Thymus (tissue), 11 donors: ENCODE measurements at regions not wholly inside any gene's neighbourhood (a gene's known extent, or its start where the extent isn't known, plus 50 kb on each side); places are given as distances from the start of the nearest gene placed in this dataset.

Source experiments
- DNase-seq, 9 donors: peaks; one replicate each; pipeline ENCODE4 v3.0.0-alpha.2; 2013; ENCODE audit warnings: low spot score in 9 of 9, low read depth in 6 of 9, missing footprints in 1 of 9
- H3K27ac ChIP-seq, 2 donors: one replicate each; pipeline ENCODE4 v1.5.1; 2013; ENCODE audit warnings: control low read depth in 1 of 2, low read depth in 1 of 2, low read length in 1 of 2, mild to moderate bottlenecking in 1 of 2, moderate library complexity in 1 of 2
- H3K27me3 ChIP-seq, 2 donors: one replicate each; pipeline ENCODE4 v1.5.1; 2013; ENCODE audit warnings: low read length in 1 of 2; ENCODE audit not compliant: control insufficient read depth in 2 of 2, insufficient read depth in 1 of 2
- H3K36me3 ChIP-seq, 2 donors: one replicate each; pipeline ENCODE4 v1.5.1; 2013; ENCODE audit warnings: low read length in 1 of 2, mild to moderate bottlenecking in 1 of 2, moderate library complexity in 1 of 2; ENCODE audit not compliant: control insufficient read depth in 2 of 2, insufficient read depth in 2 of 2
- H3K4me1 ChIP-seq, 2 donors: one replicate each; pipeline ENCODE4 v1.5.1; 2013; ENCODE audit warnings: low read length in 2 of 2; ENCODE audit not compliant: control insufficient read depth in 2 of 2, insufficient read depth in 2 of 2
- H3K4me3 ChIP-seq, 2 donors: one replicate each; pipeline ENCODE4 v1.5.1; 2013; ENCODE audit warnings: low read length in 2 of 2, control low read depth in 1 of 2, mild to moderate bottlenecking in 1 of 2
- H3K9me3 ChIP-seq, 2 donors: one replicate each; pipeline ENCODE4 v1.5.1; 2013; ENCODE audit warnings: low read length in 1 of 2, mild to moderate bottlenecking in 1 of 2; ENCODE audit not compliant: control insufficient read depth in 2 of 2, insufficient read depth in 1 of 2
- WGBS: extraction: QIAGEN DNeasy Blood & Tissue Kit; methylation state at CpG from one replicate; pipeline ENCODE4 v1.1.7; 2013; 5-methylcytosine and 5-hydroxymethylcytosine counted together
- donor health status: healthy.

DNA sequence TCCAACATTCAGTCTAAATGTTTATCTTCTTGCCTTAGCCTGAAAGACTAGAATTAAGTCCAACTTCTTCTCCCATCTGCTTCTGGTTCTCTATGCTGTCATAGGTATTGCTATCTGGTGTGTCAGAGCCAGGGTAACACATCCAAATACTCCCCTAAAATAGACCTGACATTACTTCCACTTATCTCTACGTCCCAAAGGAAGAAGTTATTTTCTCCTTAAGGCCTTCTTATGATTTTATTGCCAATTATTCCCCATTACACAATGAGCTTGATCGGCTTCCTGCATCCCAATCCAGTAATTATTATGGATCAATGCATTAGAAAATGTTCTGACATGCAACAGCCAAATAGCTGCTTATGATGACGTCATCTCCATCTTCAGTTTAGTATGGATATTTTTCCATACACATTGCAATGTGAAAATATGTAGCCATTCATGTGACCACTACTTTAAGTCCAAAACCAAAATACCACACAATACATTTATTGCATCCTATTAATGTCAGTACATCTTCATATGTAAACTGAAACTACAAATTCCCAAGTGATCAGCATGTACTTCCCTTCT is 555.5 kb downstream of the MAT2B start:
- no peaks in the 10 kb centered on the region for H3K27me3 ChIP-seq
- H3K27ac ChIP-seq: no peak overlapping the region
- no peaks in the 10 kb centered on the region for H3K4me1 ChIP-seq
- H3K9me3 ChIP-seq: no peaks in the 10 kb centered on the region
- H3K4me3 ChIP-seq: no peak overlapping the region
- no peak for DNase-seq
- H3K36me3 ChIP-seq: no peaks in the 10 kb centered on the region
- 84% methylated on average over 3 of the region's 3 CpGs for WGBS

DNA sequence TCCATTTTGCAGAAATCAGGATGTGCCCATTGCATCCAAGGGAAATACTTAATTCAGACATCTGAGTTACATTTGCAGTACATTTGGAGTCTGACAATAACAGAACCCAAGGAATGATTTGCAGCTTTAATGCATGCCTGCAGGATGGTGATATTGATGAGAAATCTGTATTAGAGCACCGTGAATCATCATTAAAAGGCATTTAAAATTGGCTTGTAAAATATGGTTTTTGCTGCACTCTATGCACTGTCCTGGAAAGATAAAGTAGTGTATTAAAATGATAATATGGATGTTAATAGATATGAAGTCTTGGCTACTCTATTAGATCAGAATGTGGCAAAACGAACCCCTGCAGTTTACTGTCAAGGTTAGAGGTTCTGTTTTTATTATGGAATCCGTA is 556.9 kb downstream of the MAT2B start:
- no peak overlapping the region for H3K4me3 ChIP-seq
- DNase-seq: no peak
- H3K36me3 ChIP-seq: no peaks in the 10 kb centered on the region
- H3K27me3 ChIP-seq: no peaks in the 10 kb centered on the region
- H3K4me1 ChIP-seq: no peaks in the 10 kb centered on the region
- 85% methylated on average over 3 of the region's 3 CpGs for WGBS
- H3K27ac ChIP-seq: no peak overlapping the region
- H3K9me3 ChIP-seq: no peaks in the 10 kb centered on the region

DNA sequence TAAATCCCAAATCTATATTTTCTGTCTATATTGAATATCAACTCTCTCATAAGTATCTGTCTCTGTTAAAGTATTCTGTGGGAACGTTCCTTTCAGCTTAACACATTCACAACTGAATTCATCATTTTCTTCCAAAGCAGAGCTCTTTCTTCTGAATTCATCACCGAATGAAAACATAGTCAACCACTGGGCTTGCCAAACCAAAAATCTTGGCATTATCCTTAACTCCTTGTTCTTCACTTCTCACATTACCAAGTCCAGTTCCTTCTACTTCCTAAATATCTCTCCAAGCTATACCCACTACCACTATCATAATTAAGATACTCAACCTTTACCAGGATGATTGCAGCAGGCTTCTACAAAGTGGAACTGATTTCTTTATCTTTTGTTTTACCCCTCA is 559.8 kb downstream of the MAT2B start:
- Histone ChIP-seq H3K36me3 (no peaks in the 10 kb centered on the region), H3K4me1 (no peaks in the 10 kb centered on the region), H3K27me3 (no peaks in the 10 kb centered on the region), H3K27ac (no peak overlapping the region), H3K9me3 (no peaks in the 10 kb centered on the region), H3K4me3 (no peak overlapping the region)
- 95% methylated on average over 2 of the region's 2 CpGs for WGBS
- no peak for DNase-seq

DNA sequence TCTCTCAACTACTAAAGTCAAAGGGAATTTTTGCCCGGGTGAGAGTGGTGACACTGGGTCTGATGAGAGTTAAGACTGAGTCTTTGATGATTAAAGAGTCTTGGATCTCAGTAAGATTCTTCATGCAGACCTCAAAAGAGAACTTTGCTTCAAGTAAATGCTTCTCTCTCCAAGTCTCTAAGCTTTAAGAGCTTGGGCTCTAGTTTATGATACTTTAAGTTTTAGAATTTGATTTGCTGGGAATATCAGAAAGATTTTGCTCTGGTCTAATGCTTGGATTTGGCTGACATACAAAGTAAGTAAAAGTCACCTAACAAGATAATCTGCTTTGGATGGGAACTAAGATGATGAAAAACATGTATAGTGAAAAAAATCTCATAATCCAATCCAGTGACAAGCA is 566.3 kb downstream of the MAT2B start:
- Histone ChIP-seq H3K4me1 (no peaks in the 10 kb centered on the region), H3K27me3 (no peaks in the 10 kb centered on the region), H3K4me3 (no peak overlapping the region), H3K9me3 (no peaks in the 10 kb centered on the region), H3K27ac (no peak overlapping the region), H3K36me3 (no peaks in the 10 kb centered on the region)
- no peak for DNase-seq
- WGBS: 90% methylated on average over 1 of the region's 1 CpG

DNA sequence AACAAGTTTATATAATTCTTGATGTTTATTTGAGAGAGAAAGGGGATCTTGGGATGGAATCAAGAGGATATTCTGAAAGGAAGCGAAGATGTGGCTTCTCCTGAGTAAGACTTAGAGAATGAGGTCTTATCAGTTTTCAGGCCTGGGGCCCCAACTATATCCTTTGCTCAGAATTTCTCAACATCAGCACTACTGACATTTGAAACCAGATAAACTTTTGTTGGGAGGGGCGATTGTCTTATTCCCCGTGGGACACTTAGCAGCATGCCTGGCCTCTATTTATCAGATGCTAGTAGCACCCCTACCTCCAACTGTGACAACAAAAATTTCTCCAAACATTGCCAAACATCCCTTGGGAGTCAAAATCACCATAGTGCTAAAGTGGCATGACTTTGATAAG is 567.7 kb downstream of the MAT2B start:
- Histone ChIP-seq H3K4me3 (no peak overlapping the region), H3K27ac (no peak overlapping the region), H3K4me1 (no peaks in the 10 kb centered on the region), H3K9me3 (no peaks in the 10 kb centered on the region), H3K36me3 (no peaks in the 10 kb centered on the region), H3K27me3 (no peaks in the 10 kb centered on the region)
- no peak for DNase-seq
- 68% methylated on average over 3 of the region's 3 CpGs for WGBS

DNA sequence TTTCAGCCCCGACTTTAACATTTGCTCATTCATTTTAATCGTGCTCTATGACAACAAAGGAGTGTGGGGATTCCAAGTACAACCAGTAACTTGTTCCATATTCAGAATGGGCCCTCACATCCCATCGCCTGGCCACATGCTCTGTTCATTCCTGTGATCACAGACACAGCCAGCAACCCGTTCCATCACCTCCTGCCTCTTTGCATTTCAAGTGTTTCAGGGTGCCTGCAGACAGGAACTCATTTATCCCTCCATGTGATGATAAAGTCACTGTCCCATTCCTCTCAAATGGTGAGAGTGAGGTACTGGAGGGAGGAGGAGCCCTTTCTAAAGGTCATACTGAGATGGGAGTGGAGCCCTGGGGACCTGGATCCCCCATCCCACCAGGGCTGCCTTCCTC is 571.1 kb downstream of the MAT2B start:
- DNase-seq: no peak
- no peaks in the 10 kb centered on the region for H3K9me3 ChIP-seq
- no peaks in the 10 kb centered on the region for H3K36me3 ChIP-seq
- 88% methylated on average over 4 of the region's 4 CpGs for WGBS
- no peak overlapping the region for H3K4me3 ChIP-seq
- H3K4me1 ChIP-seq: no peaks in the 10 kb centered on the region
- H3K27me3 ChIP-seq: no peaks in the 10 kb centered on the region
- no peak overlapping the region for H3K27ac ChIP-seq

DNA sequence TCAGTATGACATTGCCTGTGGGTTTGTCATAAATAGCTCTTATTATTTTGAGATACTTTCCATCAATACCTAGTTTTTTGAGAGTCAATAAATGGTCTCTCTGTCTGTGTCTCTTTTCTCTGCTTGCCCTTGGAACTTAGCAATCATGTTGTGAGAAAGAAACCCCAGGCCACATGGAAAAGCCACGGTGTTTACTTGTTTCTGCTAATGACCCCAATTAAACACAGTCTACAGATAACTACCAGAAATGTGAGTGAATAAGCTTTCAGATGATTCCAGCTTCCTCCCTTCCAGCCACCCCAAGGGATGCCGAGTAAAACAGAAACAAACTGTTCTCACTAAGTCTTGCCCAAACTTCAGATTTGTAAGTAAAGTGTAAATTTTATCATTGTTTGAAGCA is 584.9 kb downstream of the MAT2B start:
- Histone ChIP-seq H3K27me3 (no peaks in the 10 kb centered on the region), H3K4me1 (no peaks in the 10 kb centered on the region), H3K36me3 (no peaks in the 10 kb centered on the region), H3K4me3 (no peak overlapping the region), H3K27ac (no peak overlapping the region), H3K9me3 (no peaks in the 10 kb centered on the region)
- DNase-seq: no peak
- 72% methylated on average over 2 of the region's 2 CpGs for WGBS

DNA sequence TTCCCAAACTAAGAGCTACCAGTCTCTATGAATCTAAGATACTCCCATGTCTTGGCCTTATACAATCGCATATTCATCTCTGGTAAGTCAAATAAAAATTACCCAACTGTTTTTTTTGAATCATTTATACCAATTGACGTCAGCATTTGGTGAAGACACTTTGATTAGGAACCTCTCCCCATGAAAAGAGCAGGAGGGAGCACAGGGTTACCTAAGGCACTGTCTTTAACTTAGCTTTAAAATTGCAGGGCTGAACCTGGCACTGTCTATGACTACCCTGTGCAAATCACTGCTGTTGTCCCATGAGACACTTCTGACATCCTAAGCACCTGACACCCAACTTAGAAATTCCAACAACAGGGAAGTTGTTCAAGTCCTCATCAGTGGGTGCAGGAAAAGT is 586.4 kb downstream of the MAT2B start:
- Histone ChIP-seq H3K9me3 (no peaks in the 10 kb centered on the region), H3K4me3 (no peak overlapping the region), H3K27ac (no peak overlapping the region), H3K4me1 (no peaks in the 10 kb centered on the region), H3K27me3 (no peaks in the 10 kb centered on the region), H3K36me3 (no peaks in the 10 kb centered on the region)
- 89% methylated on average over 2 of the region's 2 CpGs for WGBS
- DNase-seq: no peak

DNA sequence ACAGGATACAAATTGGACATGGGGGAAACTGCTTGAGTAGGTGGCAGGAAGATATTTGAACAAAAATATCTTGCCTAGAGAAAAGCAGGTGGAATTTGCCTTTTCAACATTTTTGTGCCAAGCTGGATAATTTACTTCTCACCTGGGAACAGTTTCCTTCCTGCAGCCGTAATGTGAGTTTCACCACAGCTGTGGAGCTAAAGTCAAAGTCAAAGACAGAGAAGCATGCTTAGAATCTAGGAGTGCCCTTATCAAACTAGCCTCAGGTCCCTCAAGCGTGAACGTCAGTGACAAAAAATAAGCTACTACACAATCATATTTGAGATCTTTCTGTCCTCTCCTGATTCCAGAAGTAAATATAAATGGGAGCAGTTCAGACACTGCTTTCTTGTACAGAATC is 588.9 kb downstream of the MAT2B start:
- H3K4me1 ChIP-seq: no peaks in the 10 kb centered on the region
- 26% methylated on average over 3 of the region's 3 CpGs for WGBS
- DNase-seq: no peak
- no peak overlapping the region for H3K27ac ChIP-seq
- H3K4me3 ChIP-seq: no peak overlapping the region
- H3K36me3 ChIP-seq: no peaks in the 10 kb centered on the region
- no peaks in the 10 kb centered on the region for H3K9me3 ChIP-seq
- H3K27me3 ChIP-seq: no peaks in the 10 kb centered on the region

DNA sequence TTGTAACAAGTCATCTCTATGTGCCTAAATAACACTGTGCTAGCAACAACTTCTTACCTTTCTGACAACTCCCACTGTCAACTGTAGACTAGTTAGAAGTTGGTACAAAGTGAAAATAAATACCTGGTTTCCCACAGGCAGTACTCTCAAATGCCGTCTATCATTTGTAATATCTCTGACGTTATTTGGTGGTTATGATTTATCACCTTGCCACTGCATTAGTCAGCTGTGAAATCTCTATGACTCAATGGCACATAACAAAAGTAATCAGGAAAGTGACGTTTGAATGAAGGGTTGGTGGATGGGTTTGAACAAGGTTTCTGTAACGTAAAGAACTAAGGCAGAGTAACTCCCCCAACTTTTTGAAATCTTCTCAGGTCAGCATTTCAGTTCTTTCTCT is 592.3 kb downstream of the MAT2B start:
- H3K36me3 ChIP-seq: no peaks in the 10 kb centered on the region
- WGBS: 91% methylated on average over 4 of the region's 4 CpGs
- H3K4me1 ChIP-seq: no peaks in the 10 kb centered on the region
- H3K27ac ChIP-seq: no peak overlapping the region
- H3K9me3 ChIP-seq: no peaks in the 10 kb centered on the region
- DNase-seq: no peak
- no peak overlapping the region for H3K4me3 ChIP-seq
- no peaks in the 10 kb centered on the region for H3K27me3 ChIP-seq
